ENCODE measurements at regions not wholly inside any gene's neighbourhood (a gene's known extent, or its start where the extent isn't known, plus 50 kb on each side); places are given as distances from the start of the nearest gene placed in this dataset.
"Not testable (repeated sequence)": the region's sequence is repeated elsewhere in the genome, so short reads cannot be mapped to it uniquely, and the experiment has no call there.

- DNase-seq (ENCODE audit: low read depth) = no peak
These were observed 368.7 kb upstream of the PROX1 start for GRCh38 chr1:213619026-213619425.

DNA sequence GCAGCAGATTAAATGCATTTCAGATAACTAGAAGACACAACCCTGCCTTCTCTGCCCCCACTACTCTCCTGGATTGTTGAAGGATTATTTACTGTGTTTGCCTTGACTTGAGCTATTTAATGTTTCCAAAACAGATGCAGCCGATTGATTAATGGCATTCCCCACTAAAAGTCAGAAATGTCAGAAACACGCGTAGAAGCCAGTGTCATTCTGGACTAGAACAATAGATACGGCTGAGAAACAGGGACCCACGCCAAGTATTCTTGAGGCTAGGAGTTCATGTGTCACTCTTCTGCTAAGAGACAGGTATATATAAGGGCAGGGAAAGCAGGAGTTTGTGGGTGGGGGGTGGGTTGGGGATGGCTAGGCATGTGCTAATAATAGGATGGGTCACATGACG is 366.7 kb upstream of the PROX1 start:
- no peak overlapping the region for H3K4me3 ChIP-seq (ENCODE audit: control insufficient read depth, low read depth, low read length)
- no peak for TF ChIP-seq CTCF (IDR thresholded peaks at IDR 0.05; ENCODE audit: control insufficient read depth, insufficient read depth, low read depth, low read length, missing control alignments)
- DNase-seq (ENCODE audit: low read depth) = no peak

More at GRCh38 chr1:213619026-213619425, 368.7 kb upstream of the PROX1 start:
- no peak overlapping the region for H3K4me3 ChIP-seq (ENCODE audit: control insufficient read depth, low read depth, low read length)
- no peak for TF ChIP-seq CTCF (IDR thresholded peaks at IDR 0.05; ENCODE audit: control insufficient read depth, insufficient read depth, low read depth, low read length, missing control alignments)

DNA sequence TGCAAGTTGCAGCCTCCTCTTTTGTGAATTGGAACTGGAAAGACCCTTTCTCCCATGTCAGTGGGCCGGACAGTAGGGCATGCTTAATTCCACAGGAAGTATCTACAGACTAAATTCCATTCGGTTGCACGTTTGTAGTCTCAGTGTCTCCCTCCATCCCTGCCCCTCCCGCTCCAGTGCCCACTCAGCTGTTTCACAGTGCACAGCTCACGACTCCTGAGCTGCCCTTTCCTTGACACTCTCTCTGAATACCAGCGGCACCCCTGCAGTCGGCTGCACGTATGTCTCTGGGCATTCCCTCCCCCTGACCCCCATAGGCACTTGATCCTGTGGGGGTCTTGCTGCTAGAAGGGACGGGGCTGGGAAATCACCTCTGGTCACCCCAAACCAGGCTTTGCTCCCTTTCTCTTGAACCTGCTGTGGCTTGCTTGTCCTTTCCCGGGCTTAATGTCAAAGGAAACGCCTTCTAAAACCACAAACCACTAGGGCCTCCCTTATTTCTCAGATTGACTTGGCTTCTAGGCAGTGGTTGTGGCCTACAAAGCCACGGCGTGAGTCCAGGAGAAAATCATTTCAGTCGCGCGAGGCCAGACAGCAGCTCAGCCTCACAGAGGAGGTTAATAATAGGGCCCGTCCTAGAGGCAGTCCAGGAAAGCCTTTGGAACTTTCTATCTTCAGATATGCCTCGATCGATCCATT is 365.3 kb upstream of the PROX1 start:
- no peak overlapping the region for H3K4me3 ChIP-seq (ENCODE audit: control insufficient read depth, low read depth, low read length)
- TF ChIP-seq CTCF (IDR thresholded peaks at IDR 0.05; ENCODE audit: control insufficient read depth, insufficient read depth, low read depth, low read length, missing control alignments) = no peak
- DNase-seq (ENCODE audit: low read depth) = no peak

DNA sequence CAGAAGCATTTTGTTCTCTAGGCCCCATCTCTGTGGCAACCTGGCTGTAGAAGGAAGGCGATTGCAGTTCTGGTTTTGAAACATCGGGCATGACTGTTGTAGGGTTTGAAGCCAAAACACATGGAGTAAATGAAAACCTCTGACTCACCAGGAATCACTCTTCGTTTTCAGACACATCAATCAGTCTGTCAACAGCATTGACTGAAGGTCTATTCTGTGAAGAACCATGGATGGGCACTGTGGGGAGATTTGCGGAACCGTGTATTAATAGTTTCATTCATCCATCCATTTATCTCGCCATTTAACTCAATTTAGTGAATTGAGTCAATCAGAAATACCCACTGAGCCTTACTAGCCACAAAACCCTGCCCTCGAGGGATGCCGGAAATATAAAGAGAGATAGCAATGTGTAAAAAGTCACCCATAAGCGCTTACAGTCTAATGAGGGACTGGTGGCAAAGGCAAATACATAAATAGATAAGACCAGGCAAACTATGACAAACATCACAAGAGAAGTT is 364.6 kb upstream of the PROX1 start:
- H3K4me3 ChIP-seq (ENCODE audit: control insufficient read depth, low read depth, low read length) = no peak overlapping the region
- no peak for DNase-seq (ENCODE audit: low read depth)
- TF ChIP-seq CTCF (IDR thresholded peaks at IDR 0.05; ENCODE audit: control insufficient read depth, insufficient read depth, low read depth, low read length, missing control alignments) = no peak

DNA sequence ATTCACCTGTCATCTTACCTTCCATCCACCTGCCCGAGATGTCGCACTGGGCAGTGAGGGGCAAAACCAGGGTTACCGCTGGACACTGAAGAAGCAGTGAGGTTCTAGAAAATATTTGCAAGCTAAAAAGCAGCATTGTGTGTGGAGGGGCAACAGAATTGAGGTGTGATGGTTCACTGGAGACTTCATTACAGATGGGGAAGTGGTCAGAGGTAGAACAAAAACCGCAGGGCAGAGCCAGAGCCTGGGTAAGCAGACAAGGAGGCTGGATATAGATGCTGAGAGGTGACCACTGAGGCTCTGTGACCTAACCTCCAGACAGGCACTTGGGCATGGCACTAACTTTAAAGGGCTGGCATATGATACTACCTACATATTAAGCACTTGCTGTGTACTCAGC is 363.9 kb upstream of the PROX1 start:
- no peak for TF ChIP-seq CTCF (IDR thresholded peaks at IDR 0.05; ENCODE audit: control insufficient read depth, insufficient read depth, low read depth, low read length, missing control alignments)
- H3K4me3 ChIP-seq (ENCODE audit: control insufficient read depth, low read depth, low read length) = no peak overlapping the region
- DNase-seq (ENCODE audit: low read depth) = no peak

DNA sequence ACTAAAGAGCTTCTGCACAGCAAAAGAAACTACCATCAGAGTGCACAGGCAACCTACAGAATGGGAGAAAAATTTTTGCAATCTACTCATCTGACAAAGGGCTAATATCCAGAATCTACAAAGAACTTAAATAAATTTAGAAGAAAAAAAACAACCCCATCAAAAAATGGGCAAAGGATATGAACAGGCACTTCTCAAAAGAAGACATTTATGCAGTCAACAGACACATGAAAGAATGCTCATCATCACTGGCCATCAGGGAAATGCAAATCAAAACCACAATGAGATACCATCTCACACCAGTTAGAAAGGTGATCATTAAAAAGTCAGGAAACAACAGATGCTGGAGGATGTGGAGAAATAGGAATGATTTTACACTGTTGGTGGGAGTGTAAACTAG is 351.0 kb upstream of the PROX1 start:
- not testable (repeated sequence) for H3K4me3 ChIP-seq (ENCODE audit: control insufficient read depth, low read depth, low read length); DNase-seq (ENCODE audit: low read depth)

DNA sequence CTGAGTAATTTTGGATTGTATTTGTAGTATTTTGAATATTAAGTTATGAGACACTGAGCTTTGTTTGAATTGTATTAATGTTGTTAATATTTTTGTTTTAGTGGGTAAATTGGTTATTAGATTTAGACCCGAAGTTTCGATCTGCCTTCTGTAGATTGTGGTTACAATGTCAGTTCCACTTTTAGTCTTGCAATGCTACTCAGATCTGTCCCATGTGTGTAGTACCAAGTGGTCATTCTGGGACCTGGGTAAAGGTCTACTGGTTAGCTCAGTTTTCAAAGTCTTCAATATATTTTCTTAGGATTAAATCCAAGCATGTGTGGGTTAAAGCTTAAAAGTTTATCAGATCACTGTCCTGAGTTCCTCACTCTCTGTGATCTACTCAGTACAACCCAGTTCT is 346.5 kb upstream of the PROX1 start:
- no peak for DNase-seq (ENCODE audit: low read depth)
- no peak for TF ChIP-seq CTCF (IDR thresholded peaks at IDR 0.05; ENCODE audit: control insufficient read depth, insufficient read depth, low read depth, low read length, missing control alignments)
- H3K4me3 ChIP-seq (ENCODE audit: control insufficient read depth, low read depth, low read length) = no peak overlapping the region

Measured in AG09309 (cell line).